ENCODE measurements at regions not wholly inside any gene's neighbourhood (a gene's known extent, or its start where the extent isn't known, plus 50 kb on each side); places are given as distances from the start of the nearest gene placed in this dataset.

GRCh38 chr2:16464641-16465040 is 201.0 kb downstream of the CYRIA start:
- TF ChIP-seq CTCF (conservative IDR thresholded peaks at IDR 0.05; ENCODE audit: low read length) (no peak), EZH2phosphoT487 (IDR thresholded peaks at IDR 0.05; ENCODE audit: borderline replicate concordance) (no peak)
